HCT116 (cell line): ENCODE measurements at regions not wholly inside any gene's neighbourhood (a gene's known extent, or its start where the extent isn't known, plus 50 kb on each side); places are given as distances from the start of the nearest gene placed in this dataset.

Source experiments
- EGR1 ChIP-seq: IDR thresholded peaks from 2 replicates; pipeline ENCODE4 v1.6.1; 2012; ENCODE audit warnings: low read depth
- EZH2 ChIP-seq: fragments of 200-600 bp; sonication (generic); IDR thresholded peaks from 2 replicates; pipeline ENCODE4 v1.6.1; 2017; ENCODE audit warnings: antibody characterized with exemption, mixed run types
- TF ChIP-seq, protein P1 (sequence below), 3 experiments: fragments of 200-600 bp in 1 of 3; sonication (generic) in 1 of 3; IDR thresholded peaks in 2 of 3; conservative IDR thresholded peaks in 1 of 3; 2 replicates each; pipeline ENCODE4 v1.5.1; 2012 to 2017; ENCODE audit warnings: low read depth in 2 of 3, low read length in 2 of 3, antibody characterized with exemption in 1 of 3, borderline replicate concordance in 1 of 3, control low read depth in 1 of 3, mild to moderate bottlenecking in 1 of 3, mixed read lengths in 1 of 3, mixed run types in 1 of 3, moderate library complexity in 1 of 3; ENCODE audit not compliant: insufficient read depth in 1 of 3

DNA sequence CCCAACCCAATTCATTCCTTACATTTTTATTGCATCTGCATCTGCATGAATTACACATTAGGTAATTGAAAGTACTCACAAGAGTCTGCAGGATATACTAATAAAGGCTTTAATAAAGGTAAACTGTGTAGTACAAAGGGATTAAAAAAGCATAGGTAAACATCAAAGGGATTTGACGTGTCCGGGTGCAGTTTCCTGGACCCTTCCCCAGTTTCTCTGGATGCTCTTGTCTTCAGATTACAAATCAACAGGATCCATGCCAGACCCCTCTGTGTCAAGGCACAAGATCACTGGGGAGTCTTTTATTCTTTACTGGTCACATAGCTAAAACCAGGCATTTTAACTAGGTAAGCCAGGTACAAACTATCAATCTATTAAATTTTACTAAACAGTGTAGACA lies 177.2 kb upstream of the TYRP1 start:
- TF ChIP-seq, protein P1, sequence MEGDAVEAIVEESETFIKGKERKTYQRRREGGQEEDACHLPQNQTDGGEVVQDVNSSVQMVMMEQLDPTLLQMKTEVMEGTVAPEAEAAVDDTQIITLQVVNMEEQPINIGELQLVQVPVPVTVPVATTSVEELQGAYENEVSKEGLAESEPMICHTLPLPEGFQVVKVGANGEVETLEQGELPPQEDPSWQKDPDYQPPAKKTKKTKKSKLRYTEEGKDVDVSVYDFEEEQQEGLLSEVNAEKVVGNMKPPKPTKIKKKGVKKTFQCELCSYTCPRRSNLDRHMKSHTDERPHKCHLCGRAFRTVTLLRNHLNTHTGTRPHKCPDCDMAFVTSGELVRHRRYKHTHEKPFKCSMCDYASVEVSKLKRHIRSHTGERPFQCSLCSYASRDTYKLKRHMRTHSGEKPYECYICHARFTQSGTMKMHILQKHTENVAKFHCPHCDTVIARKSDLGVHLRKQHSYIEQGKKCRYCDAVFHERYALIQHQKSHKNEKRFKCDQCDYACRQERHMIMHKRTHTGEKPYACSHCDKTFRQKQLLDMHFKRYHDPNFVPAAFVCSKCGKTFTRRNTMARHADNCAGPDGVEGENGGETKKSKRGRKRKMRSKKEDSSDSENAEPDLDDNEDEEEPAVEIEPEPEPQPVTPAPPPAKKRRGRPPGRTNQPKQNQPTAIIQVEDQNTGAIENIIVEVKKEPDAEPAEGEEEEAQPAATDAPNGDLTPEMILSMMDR (IDR thresholded peaks at IDR 0.05 in 2 of 3, conservative IDR thresholded peaks at IDR 0.05 in 1 of 3; ENCODE audit: borderline replicate concordance in 1 of 3, insufficient read depth in 1 of 3, low read depth in 2 of 3, low read length in 2 of 3) = no peak
- TF ChIP-seq EGR1 (no peak), EZH2 (no peak)
